NCI-H2029 (cell line): ENCODE measurements at regions not wholly inside any gene's neighbourhood (a gene's known extent, or its start where the extent isn't known, plus 50 kb on each side); places are given as distances from the start of the nearest gene placed in this dataset.
A peak's percentile ranks its signal among the peaks of the same experiment; 100 is the strongest.
"Not testable (repeated sequence)": the region's sequence is repeated elsewhere in the genome, so short reads cannot be mapped to it uniquely, and the experiment has no call there.

ENCODE experiments used
- DNase-seq: peaks from one replicate; lab custom pipeline; 2025; lab: John Stamatoyannopoulos, UW

DNA sequence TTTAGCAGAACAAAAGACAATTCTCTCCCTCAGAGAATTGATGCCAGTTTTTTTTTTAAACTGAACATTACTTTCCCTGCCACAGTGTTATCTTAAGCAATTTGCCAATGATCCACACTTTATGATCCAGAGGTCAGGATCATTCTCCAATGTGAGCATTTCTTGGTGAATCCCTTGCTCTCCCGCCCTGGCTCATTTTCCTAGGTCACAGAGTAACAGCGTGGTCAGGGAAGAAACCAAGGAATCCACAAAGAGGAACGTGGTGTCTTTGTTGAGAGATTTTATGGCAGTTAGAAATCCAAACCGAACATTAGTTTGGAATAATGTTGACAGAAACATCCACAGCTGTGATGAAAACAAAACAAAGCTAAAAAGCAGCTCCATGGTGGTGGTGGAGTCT lies 250.3 kb downstream of the TTC32 start:
- DNase-seq = no peak

- no peak for DNase-seq
Observed at GRCh38 chr2:19649785-19650380, 251.9 kb downstream of the TTC32 start.

GRCh38 chr2:19649142-19649541 lies 252.6 kb downstream of the TTC32 start:
- no peak for DNase-seq

DNA sequence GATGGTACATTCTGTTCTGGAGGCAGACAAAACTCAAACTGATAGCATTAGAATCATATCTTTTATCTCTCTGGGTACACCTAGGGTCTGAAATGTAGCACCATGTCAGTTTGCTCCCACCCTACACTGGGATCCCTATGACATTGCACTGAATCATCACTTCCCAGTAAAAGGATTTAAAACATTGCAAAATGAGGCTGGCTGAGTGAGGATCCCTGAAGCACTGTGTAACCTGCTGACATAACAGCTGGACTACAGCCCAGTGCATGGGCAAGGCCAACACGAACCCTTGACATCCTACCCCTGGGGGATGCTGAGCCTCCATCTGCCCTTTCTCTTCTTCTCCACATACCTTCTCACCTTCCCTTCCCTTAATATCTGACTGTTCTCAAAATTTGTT lies 253.2 kb downstream of the TTC32 start:
- no peak for DNase-seq

- no peak for DNase-seq
Observed at GRCh38 chr2:19646987-19647386, 254.8 kb downstream of the TTC32 start.

- no peak for DNase-seq
Observed at GRCh38 chr2:19644763-19645162, 257.0 kb downstream of the TTC32 start.

GRCh38 chr2:19643117-19643518 lies 258.7 kb downstream of the TTC32 start:
- no peak for DNase-seq

DNA sequence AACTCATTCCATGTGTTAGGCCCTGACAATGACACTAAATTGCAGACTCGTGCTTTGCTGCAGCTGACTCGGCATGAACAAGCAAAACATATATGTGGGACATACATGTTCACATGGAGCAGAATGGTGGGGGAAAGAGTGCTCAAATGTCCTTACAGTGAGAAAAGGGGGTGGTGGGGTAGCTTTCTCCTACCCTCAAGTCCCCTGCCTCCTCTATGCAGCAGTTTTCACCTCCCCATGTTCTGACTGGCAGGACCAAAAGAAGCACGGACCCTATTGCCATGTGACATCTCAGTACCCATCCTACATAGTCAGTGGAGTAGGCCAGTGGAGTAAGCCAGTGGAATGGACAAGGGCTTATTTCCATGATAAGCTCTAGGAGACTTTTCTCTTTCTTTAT lies 259.3 kb downstream of the TTC32 start:
- no peak for DNase-seq

DNA sequence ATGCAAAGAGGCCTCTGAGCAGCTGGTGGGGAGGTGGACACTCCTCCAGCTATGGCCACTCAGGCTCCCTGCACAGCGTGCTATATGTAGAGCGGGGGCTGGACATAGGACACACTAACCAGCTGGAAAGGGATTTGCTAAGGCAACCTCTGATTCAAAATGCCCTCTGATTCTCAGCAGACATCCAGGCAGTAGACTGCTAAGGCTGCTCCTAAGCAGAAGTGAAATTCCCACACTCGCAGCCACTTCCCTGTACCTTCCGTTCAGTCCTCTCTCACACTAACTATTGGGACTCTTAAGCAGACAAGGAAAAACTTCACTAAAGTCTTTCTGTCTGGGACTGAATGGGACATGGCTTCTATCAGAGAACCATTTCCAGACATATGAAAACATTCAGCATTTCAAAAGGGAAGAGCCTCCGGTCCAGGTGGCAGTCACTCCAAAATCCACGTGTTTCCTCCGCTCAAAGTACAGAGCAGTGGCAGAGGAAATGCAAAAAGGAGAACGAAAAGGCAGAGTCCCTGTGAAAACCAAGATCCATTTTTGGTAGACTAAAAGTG lies 265.8 kb downstream of the TTC32 start:
- DNase-seq = no peak

DNA sequence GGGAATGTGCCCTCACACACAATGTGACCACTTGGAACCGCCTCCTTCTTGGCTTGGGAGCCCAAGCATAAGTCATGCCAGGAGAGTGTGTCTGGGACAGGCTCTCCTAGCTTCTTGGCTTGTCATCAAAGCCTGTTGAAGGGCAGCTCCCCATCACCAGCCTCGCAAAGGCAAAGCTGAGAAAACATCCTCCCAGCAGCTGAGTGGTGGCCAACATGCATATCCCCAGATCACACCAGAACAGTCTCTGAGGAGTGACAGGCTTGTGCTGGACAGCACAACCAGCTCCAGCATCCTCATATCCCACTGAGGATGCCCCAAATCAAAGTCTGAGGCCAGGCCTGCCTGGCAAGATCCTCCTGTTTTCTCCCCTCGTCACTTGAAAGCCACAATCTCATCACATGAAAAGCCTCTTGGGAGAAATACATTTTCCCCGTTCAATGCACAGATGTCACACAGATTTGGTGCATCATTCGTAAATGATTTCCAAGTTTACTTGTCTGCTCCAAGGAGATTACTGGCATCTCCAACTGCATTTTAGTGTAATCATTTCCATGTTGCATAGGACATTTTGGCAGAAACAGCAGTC lies 269.3 kb downstream of the TTC32 start:
- no peak for DNase-seq

DNA sequence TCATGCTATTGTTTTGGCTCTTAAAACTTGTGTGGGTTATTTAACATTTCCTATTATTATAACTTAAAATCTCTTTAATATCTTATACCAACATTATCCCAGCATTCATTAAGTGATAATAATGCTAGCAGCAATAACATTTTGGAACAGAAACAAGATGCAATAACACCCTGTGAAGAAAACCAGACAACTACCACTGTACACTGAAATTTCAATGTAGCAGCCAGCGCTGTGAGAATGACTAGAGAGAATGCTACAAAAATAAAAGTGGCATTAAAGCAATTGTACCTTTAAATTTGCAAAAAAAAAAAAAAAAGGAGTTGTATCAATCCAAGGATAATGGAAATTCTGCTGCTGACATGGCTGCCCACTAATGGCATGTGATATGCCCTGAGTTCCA lies 269.9 kb downstream of the TTC32 start:
- no peak for DNase-seq

DNA sequence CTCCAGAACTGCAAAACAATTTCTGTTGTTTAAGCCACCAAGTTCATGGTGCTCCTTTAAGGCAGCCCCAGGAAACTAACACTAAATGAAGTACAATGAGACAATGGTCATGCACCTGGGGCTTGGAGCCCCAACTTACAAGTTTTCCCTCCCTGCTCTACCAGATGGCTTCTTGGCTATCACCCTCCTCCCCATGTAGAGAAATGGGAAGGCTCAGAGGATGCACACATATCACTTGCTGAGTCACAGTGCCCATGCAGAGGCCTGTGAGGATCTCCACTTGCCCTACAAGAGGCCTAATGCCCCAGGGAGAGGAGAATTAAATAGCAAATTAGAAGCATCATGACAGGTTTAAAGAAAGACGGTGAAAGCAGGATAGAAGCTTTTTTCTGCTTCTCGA lies 270.9 kb downstream of the TTC32 start:
- DNase-seq = no peak

DNA sequence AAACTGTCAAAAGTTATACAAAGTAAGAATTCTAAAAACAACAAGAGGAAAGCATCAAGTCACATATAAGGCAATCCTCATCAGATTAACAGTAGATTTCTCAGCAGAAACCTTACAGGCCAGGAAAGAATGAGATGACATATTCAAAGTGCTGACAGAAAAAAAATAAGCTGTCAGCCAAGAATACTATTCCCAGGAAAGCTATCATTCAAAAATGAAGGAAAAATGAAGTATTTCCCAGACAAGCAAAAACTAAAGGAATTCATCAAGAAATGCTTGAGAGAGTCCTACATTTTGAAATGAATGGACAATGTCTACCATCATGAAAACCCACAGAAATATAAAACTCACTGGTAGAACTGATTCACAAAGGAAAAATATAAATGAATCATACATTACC lies 268.9 kb upstream of the OSR1 start:
- no peak for DNase-seq

DNA sequence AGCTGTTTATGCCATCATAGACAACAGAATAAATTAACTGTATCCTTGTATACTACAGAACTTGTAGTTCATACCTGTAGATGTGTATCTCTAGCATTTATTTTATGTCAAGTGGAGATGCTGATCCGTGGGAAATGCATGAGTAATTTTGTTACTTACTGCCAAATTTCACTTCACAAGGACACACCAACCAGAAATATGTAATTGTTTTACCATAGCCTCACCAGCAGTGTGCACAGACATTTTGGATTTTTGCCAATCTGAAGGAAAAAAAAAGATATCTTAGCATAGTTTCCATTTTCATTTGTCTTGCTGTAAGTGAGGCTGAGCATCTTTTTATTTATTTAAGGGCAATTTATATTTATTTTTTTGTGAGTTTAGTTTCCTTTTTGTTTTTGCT lies 265.1 kb upstream of the OSR1 start:
- peak; percentile 13 for DNase-seq

GRCh38 chr2:19617257-19617848 lies 258.9 kb upstream of the OSR1 start:
- DNase-seq = no peak

DNA sequence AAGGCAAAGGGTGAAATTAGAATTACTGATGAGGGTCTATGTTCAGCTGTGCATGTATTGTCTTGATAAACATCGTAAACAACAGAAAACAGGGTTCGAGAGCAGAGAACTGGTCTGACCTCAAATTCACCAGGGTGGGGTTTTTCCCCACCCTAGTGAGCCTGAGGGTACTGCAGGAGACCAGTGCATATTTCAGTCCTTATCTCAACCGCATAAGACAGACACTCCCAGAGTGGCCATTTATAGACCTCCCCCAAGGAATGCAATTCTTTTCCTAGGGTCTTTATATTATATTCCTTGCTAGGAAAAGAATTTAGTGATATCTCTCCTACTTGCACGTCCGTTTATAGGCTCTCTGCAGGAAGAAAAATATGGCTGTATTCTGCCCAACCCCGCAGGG lies 257.0 kb upstream of the OSR1 start:
- DNase-seq = not testable (repeated sequence)

- DNase-seq = no peak
Observed at GRCh38 chr2:19614066-19614465, 255.6 kb upstream of the OSR1 start.

DNA sequence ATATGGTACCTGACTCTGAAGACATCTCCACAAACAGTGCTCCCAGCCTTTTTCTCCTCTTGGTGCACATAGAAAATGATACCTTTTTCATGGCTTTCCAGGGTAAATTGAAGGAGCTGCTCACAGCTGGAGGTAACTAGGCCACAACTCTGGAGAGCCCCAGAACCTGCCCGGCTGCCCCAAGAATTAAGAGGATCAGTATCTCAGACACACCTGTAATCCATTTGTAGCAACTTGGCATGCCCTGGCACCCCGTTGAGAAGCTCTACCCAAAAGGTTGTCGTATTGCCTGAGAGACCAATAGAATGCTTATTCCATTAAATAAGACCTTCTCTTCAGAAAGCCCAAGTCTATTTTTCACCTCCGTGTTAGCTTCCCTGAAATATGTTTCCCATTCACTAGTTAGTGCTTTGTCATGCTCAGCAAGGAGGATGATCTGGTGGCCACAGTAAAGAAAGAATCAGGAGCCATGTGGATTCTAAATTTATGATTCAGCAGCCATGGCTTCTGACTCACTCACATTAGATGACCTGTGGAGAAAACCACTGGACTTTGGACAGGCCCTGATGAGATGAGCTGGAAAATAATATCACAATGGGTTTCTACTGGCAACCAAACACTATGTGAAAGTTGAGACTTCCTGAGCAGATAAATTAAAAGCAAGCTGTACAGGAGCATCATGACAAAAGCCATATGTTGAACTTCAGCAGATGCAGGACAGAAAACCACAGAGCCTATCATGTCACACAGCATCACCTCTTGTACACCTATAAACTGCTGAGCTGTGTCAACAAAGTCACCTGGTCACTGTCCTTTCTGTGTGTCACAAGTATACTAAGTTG lies 253.3 kb upstream of the OSR1 start:
- no peak for DNase-seq

GRCh38 chr2:19609266-19609665 lies 250.8 kb upstream of the OSR1 start:
- no peak for DNase-seq

DNA sequence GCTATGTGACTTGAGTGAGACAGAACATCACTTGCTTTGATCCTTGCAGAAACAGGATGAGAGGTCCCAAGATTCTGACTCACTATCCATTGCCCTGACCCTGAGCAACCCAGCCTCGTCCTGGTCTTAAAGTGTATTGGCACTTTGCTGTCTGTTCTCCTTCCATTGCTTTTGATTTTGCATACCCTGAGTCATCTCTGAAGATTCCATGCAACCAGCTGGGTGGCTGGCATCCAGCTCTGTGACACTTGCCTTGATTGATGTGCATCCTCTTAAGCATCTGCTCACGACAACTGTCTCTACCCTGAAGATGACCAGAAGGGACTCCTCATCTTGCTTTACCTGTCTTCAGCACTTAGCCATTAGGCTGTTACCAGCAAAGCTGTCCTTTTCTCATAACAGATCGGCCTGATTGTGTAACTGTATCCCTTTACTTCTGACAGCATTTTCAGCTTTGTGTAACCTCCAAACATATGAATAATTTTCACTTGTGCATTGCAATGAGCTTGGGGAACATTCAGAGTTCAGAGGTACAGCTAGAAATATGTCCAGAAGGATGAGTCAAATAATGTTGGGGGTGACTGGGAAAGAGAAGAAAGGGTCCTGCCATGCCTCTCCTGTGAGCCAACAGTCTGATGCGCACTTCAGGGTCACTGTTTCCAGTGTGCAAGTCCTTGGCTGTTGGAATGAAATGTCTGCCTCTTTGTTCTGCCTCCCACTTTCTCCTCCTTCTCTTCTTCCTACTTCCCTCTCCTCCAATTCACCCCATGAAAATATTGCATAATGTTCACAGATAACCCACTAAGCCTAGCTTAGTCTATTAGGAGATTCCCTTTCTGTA lies 249.7 kb upstream of the OSR1 start:
- DNase-seq = no peak

DNA sequence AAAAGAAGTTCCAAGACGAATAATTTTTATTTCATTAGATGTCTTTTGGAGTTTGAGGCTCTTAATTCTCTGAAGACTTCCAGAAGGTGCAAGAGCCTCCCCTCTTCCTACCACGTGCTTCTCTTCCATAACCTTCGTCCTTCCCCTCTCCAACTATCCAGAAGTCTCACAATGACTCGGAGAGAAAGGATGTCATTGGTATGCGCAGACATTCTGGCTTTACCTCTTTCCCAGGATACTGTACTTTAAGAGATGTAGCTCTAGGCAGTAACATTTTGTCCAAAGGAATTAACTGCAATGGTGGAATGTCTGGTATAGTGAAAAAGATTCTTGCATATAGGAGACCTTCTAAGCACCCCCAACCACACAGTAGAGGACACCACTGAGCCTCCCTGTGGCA lies 249.0 kb upstream of the OSR1 start:
- no peak for DNase-seq

GRCh38 chr2:19600982-19601381 lies 242.6 kb upstream of the OSR1 start:
- no peak for DNase-seq
